Neural progenitor cell (in vitro differentiated cells): ENCODE measurements at regions not wholly inside any gene's neighbourhood (a gene's known extent, or its start where the extent isn't known, plus 50 kb on each side); places are given as distances from the start of the nearest gene placed in this dataset.

ENCODE experiments used
- EZH2 ChIP-seq: fragments of 200-600 bp; sonication (generic); IDR thresholded peaks from 2 replicates; pipeline ENCODE4 v1.6.1; 2017; ENCODE audit warnings: antibody characterized with exemption, mild to moderate bottlenecking, moderate library complexity
- EZH2phosphoT487 ChIP-seq: fragments of 200-600 bp; sonication (generic); IDR thresholded peaks from 2 replicates; pipeline ENCODE4 v1.6.1; 2017; ENCODE audit warnings: antibody characterized with exemption
- TF ChIP-seq, protein P1 (sequence below): fragments of 200-600 bp; sonication (generic); IDR thresholded peaks from 2 replicates; pipeline ENCODE4 v1.5.1; 2017; ENCODE audit warnings: antibody characterized with exemption, mild to moderate bottlenecking

DNA sequence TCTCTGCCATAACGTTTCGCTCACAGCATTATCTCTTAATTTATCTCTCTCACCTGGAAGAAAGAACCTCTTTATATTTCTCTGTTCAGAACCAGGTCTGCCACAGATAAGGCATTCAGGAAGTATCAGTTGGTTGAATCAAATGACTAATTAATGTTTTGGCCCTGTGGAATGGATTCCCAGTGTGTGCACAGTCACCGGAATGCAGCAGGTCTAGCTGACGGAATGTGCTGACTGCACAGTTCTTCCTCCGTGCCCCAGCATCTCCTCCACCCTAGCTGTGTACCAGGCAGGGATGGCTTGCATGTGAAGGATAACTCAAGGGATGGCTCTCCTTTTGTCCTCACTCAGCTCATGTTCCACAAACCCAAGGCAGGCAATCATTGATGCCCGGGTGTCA, 141.8 kb upstream of the MSX1 start:
- TF ChIP-seq EZH2 (no peak), EZH2phosphoT487 (no peak)
- TF ChIP-seq, protein P1, sequence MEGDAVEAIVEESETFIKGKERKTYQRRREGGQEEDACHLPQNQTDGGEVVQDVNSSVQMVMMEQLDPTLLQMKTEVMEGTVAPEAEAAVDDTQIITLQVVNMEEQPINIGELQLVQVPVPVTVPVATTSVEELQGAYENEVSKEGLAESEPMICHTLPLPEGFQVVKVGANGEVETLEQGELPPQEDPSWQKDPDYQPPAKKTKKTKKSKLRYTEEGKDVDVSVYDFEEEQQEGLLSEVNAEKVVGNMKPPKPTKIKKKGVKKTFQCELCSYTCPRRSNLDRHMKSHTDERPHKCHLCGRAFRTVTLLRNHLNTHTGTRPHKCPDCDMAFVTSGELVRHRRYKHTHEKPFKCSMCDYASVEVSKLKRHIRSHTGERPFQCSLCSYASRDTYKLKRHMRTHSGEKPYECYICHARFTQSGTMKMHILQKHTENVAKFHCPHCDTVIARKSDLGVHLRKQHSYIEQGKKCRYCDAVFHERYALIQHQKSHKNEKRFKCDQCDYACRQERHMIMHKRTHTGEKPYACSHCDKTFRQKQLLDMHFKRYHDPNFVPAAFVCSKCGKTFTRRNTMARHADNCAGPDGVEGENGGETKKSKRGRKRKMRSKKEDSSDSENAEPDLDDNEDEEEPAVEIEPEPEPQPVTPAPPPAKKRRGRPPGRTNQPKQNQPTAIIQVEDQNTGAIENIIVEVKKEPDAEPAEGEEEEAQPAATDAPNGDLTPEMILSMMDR, result no peak
